HG02970 (cell line): ENCODE measurements at regions not wholly inside any gene's neighbourhood (a gene's known extent, or its start where the extent isn't known, plus 50 kb on each side); places are given as distances from the start of the nearest gene placed in this dataset.

Experiments used
- ATAC-seq: cut with Tn5 transposase; IDR thresholded peaks from one replicate; pipeline ENCODE4 v1.9.1; 2021; ENCODE audit warnings: mild to moderate bottlenecking, moderate library complexity, moderate number of reproducible peaks; ENCODE audit not compliant: unreplicated experiment, low FRiP score

DNA sequence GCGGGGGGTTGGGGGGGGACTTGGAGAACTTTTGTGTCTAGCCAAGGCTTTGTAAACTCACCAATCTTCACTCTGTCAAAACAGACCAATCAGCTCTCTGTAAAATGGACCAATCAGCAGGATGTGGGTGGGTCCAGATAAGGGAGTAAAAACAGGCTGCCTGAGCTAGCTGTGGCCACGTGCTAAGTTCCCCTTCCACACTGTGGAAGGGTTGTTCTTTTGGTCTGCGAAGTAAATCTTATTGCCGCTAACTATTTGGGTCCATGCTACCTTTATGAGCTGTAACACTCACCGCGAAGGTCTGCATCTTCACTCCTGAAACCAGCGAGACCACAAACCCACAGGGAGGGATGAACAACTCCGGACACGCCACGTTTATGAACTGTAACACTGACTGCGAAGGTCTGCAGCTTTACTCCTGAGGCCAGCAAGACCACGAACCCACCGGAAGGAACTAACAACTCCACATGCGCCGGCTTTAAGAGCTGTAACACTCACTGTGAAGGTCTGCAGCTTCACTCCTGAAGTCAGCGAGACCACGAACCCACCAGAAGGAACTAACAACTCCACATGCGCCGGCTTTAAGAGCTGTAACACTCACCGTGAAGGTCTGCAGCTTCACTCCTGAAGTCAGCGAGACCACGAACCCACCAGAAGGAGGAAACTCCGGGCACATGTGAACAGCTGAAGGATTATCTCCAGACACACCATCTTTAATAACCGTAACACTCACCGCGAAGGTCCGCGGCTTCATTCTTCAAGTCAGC is 186.6 kb downstream of the ID4 start:
- ATAC-seq = peak; percentile 73

- ATAC-seq = peak; percentile 9
These were observed 187.1 kb downstream of the ID4 start for GRCh38 chr6:20024316-20024673.

DNA sequence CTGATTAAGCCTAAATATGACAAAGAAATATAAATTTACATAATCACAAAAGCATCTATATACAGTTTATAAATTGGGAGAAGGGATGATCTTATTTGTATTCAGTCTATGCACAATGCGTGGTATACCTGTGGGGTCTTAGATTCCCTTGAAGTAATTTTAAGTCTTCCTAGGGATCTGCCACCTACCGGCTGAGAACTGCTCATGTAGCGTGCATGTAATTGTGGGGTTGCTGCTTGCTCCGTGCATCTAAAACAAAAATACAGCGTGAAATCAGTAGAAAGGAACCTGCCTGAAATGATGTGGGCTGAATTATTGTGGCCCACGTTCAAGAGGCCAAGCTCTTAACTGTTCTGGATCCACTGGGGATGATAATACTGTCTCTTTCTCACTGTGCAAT is 187.3 kb downstream of the MBOAT1 start:
- ATAC-seq = no peak

DNA sequence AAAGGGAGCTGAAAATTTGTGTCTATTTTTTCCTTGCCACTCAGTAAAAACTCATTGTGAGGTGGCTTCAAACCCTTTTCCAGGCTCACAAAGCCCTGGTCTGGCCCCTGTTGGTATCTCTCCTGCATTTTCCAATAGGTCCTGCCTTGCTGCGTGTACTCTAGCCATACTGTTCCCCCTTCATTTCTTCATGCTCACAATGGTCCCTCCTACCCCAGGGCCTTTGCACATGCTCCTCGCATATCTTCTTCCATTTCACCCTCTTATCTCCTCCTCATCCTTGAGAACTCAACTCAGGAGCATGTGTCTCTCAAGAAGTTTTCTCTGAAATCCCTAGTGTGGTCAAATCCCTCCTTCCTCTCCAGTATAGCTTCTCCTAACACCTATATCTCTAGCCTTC is 186.6 kb downstream of the MBOAT1 start:
- no peak for ATAC-seq

DNA sequence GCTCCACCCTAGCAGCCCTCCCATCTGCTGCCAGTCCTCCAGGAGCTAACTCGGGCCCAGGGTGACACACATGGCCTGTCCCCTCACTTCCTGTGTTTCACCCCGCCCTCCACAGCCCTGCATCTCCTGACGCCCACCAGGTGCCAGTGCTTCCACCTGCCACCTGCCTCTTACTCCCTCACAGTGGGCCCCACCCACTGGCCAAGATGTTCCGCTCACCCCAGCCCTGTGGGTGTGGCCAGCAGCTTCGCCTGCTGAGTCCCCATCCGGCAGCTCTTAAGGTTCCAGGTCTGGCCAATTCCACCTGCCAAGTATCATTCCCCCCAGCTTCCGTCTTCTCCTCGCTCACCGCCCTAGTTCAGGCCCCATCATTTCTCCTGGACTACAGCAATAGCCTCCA is 184.1 kb downstream of the MBOAT1 start:
- ATAC-seq = no peak

- no peak for ATAC-seq
These were observed 183.7 kb downstream of the MBOAT1 start for GRCh38 chr6:20028562-20028961.

DNA sequence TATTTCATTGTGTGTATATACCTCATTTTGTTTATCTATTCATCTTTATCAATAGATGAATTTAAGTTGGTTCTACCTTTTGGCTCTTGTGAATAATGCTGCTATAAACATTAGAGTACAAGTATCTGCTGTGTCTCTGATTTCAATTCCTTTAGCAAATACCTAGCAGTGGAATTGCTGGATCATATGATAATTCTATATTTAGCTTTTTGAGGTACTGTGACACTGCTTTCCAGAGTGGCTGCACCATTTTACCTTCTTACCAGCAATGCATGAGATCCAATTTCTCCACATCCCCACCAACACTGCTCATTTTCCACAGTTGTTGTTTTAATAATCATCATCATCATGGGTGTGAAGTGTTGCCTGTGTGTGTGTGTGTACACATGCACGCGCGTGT is 182.3 kb downstream of the MBOAT1 start:
- no peak for ATAC-seq

GRCh38 chr6:20031342-20031741 is 180.9 kb downstream of the MBOAT1 start:
- no peak for ATAC-seq

- no peak for ATAC-seq
These were observed 178.4 kb downstream of the MBOAT1 start for GRCh38 chr6:20033697-20034407.

GRCh38 chr6:20034408-20034769 is 177.9 kb downstream of the MBOAT1 start:
- no peak for ATAC-seq

DNA sequence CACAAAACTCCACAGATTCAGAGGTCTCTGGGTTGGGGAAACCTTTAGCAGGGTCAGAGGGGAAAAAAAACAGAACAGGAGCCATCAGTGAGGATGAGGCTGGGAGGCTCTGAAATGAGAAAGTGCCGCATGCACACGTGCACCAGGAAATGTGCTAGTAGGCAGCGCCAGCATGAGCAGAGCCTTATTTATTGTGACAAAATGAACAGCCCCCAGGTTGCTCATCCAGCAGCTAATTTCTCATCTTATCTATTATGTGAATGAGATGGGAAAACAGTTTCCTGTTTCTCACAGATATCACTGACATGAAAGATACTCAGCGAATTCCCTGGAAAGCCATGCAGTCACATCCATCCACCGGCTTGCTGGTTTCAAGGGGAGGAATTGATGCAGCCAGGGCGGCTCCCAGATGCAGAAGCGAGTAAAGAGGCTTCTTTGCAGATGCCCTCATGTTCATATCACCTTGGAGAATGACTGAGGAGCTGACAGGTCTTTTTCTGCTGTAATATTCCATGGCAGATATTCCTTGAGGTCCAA is 176.1 kb downstream of the MBOAT1 start:
- no peak for ATAC-seq

DNA sequence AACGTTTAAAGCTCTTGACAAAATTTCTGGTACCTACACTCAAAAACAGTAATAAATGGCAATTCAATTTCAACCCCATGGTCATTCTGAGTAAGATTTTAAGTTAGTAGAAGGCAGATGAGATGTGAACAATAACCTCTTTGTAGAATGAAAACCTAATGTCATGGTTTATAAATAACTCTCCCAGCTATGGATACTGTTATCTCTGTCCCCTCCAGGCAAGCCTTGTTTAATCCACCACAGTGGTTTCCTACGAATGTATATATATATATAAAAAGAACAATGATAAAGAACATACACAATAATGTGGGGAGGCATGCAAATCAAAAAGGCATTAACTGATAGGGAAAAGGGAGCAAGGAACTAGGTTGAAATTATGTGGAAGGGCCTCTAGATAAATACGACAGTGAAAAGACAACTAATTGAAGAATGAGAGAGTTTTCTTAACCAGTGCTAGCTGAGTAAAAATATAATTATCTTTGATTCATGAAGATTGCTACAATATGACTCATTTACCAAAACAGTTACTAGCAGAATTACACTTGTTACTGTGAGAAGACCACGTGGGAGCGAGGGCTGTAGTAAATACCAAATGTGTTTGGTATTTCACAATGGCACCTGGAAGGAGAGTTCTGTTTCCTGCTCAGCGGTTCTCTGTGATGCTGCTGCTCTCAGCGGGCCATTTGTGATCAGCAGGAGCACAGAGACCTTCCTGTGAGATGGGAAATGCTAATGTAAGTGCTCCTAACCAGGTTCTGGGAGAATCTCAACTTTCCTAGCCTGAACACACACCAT is 173.7 kb downstream of the MBOAT1 start:
- ATAC-seq = no peak

DNA sequence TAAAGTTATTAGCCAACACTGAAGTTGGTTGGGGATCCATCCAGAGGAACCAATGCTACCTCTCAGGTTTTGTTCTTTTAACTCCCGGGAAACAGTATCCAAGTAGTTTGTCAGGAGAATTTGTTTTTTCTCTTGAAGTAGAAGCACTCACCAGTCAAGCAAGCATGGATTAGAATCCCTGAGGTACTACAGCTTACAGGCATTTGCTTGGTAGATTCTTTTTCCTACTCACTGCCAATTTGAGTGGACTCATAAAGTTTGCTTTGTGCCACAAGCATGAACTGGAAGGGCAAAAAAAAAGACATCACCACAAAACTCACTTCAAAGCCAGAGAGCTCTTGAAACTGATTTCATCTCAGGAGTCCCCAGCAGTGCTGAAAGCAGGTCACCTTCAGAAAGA is 167.4 kb downstream of the MBOAT1 start:
- ATAC-seq = no peak
